ENCODE measurements at regions not wholly inside any gene's neighbourhood (a gene's known extent, or its start where the extent isn't known, plus 50 kb on each side); places are given as distances from the start of the nearest gene placed in this dataset.

- FAIRE-seq: no peak
- no peak for DNase-seq (ENCODE audit: insufficient read length, low spot score)
These were observed 440.0 kb downstream of the ANKRD7 start for GRCh38 chr7:118664498-118664897.

GRCh38 chr7:118671149-118671548, 446.6 kb downstream of the ANKRD7 start:
- no peak for DNase-seq (ENCODE audit: insufficient read length, low spot score)
- FAIRE-seq: no peak

GRCh38 chr7:118684796-118685195, 460.3 kb downstream of the ANKRD7 start:
- no peak for FAIRE-seq

GRCh38 chr7:118689403-118689802, 464.9 kb downstream of the ANKRD7 start:
- FAIRE-seq (no peak), DNase-seq (ENCODE audit: insufficient read length, low spot score) (no peak)

More at GRCh38 chr7:118684796-118685195, 460.3 kb downstream of the ANKRD7 start:
- no peak for DNase-seq (ENCODE audit: insufficient read length, low spot score)

- no peak for FAIRE-seq
- DNase-seq (ENCODE audit: insufficient read length, low spot score): no peak
These were observed 472.4 kb downstream of the ANKRD7 start for GRCh38 chr7:118696879-118697278.

GRCh38 chr7:118699222-118699621, 474.7 kb downstream of the ANKRD7 start:
- DNase-seq (ENCODE audit: insufficient read length, low spot score) (no peak), FAIRE-seq (no peak)

GRCh38 chr7:118708741-118709140, 484.2 kb downstream of the ANKRD7 start:
- FAIRE-seq: no peak
- DNase-seq (ENCODE audit: insufficient read length, low spot score): no peak

- DNase-seq (ENCODE audit: insufficient read length, low spot score): no peak
- no peak for FAIRE-seq
These were observed 487.2 kb downstream of the ANKRD7 start for GRCh38 chr7:118711688-118712087.

GRCh38 chr7:118713039-118713438, 488.5 kb downstream of the ANKRD7 start:
- DNase-seq (ENCODE audit: insufficient read length, low spot score): no peak
- FAIRE-seq: no peak

- DNase-seq (ENCODE audit: insufficient read length, low spot score) (no peak), FAIRE-seq (no peak)
These were observed 496.1 kb downstream of the ANKRD7 start for GRCh38 chr7:118720632-118721031.

GRCh38 chr7:118731854-118732253, 507.4 kb downstream of the ANKRD7 start:
- FAIRE-seq: no peak
- no peak for DNase-seq (ENCODE audit: insufficient read length, low spot score)

- DNase-seq (ENCODE audit: insufficient read length, low spot score): no peak
- no peak for FAIRE-seq
These were observed 510.0 kb downstream of the ANKRD7 start for GRCh38 chr7:118734541-118734940.

- DNase-seq (ENCODE audit: insufficient read length, low spot score) (no peak), FAIRE-seq (no peak)
These were observed 510.9 kb downstream of the ANKRD7 start for GRCh38 chr7:118735441-118735840.

- FAIRE-seq (no peak), DNase-seq (ENCODE audit: insufficient read length, low spot score) (no peak)
These were observed 513.4 kb downstream of the ANKRD7 start for GRCh38 chr7:118737935-118738334.

- FAIRE-seq (no peak), DNase-seq (ENCODE audit: insufficient read length, low spot score) (no peak)
These were observed 521.4 kb downstream of the ANKRD7 start for GRCh38 chr7:118745927-118746326.

GRCh38 chr7:118747473-118747872, 523.0 kb downstream of the ANKRD7 start:
- DNase-seq (ENCODE audit: insufficient read length, low spot score) (no peak), FAIRE-seq (no peak)

GRCh38 chr7:118753479-118753878, 529.0 kb downstream of the ANKRD7 start:
- no peak for DNase-seq (ENCODE audit: insufficient read length, low spot score)
- no peak for FAIRE-seq

- FAIRE-seq (no peak), DNase-seq (ENCODE audit: insufficient read length, low spot score) (no peak)
These were observed 530.1 kb downstream of the ANKRD7 start for GRCh38 chr7:118754608-118755007.

GRCh38 chr7:118755067-118755625, 530.6 kb downstream of the ANKRD7 start:
- DNase-seq (ENCODE audit: insufficient read length, low spot score) (no peak), FAIRE-seq (no peak)

GRCh38 chr7:118757066-118757465, 532.6 kb downstream of the ANKRD7 start:
- no peak for DNase-seq (ENCODE audit: insufficient read length, low spot score)
- FAIRE-seq: no peak

GRCh38 chr7:118758582-118758981, 534.1 kb downstream of the ANKRD7 start:
- DNase-seq (ENCODE audit: insufficient read length, low spot score) (no peak), FAIRE-seq (no peak)

- no peak for FAIRE-seq
- DNase-seq (ENCODE audit: insufficient read length, low spot score): no peak
These were observed 535.4 kb downstream of the ANKRD7 start for GRCh38 chr7:118759921-118760320.

GRCh38 chr7:118762451-118762850, 537.9 kb downstream of the ANKRD7 start:
- DNase-seq (ENCODE audit: insufficient read length, low spot score) (no peak), FAIRE-seq (no peak)

All from HTR-8/SVneo (cell line).